SHP77 (cell line): ENCODE measurements at regions not wholly inside any gene's neighbourhood (a gene's known extent, or its start where the extent isn't known, plus 50 kb on each side); places are given as distances from the start of the nearest gene placed in this dataset.

ENCODE experiments used
- DNase-seq, 2 experiments: peaks; one replicate each; lab custom pipeline; 2025; lab: John Stamatoyannopoulos, UW

GRCh38 chr2:129751409-129751808 is 228.1 kb upstream of the RAB6C start:
- DNase-seq = no peak

GRCh38 chr2:129752176-129752575 is 227.3 kb upstream of the RAB6C start:
- DNase-seq = no peak

GRCh38 chr2:129752686-129753085 is 226.8 kb upstream of the RAB6C start:
- no peak for DNase-seq

- no peak for DNase-seq
These were observed 226.2 kb upstream of the RAB6C start for GRCh38 chr2:129753261-129753660.

GRCh38 chr2:129754421-129754820 is 225.0 kb upstream of the RAB6C start:
- no peak for DNase-seq

GRCh38 chr2:129754831-129755230 is 224.6 kb upstream of the RAB6C start:
- DNase-seq = no peak

GRCh38 chr2:129755786-129756185 is 223.7 kb upstream of the RAB6C start:
- DNase-seq = no peak

GRCh38 chr2:129756276-129756675 is 223.2 kb upstream of the RAB6C start:
- DNase-seq = no peak

GRCh38 chr2:129757366-129757914 is 222.0 kb upstream of the RAB6C start:
- no peak for DNase-seq

- no peak for DNase-seq
These were observed 221.3 kb upstream of the RAB6C start for GRCh38 chr2:129757915-129758783.

- DNase-seq = peak in 1 of 2 experiments; percentile 26
These were observed 220.5 kb upstream of the RAB6C start for GRCh38 chr2:129758784-129759471.

- DNase-seq = no peak
These were observed 219.9 kb upstream of the RAB6C start for GRCh38 chr2:129759472-129760010.

- DNase-seq = no peak
These were observed 218.8 kb upstream of the RAB6C start for GRCh38 chr2:129760669-129761068.

- no peak for DNase-seq
These were observed 217.9 kb upstream of the RAB6C start for GRCh38 chr2:129761569-129762021.

- DNase-seq = no peak
These were observed 216.9 kb upstream of the RAB6C start for GRCh38 chr2:129762386-129763189.

GRCh38 chr2:129763190-129763846 is 216.1 kb upstream of the RAB6C start:
- DNase-seq = no peak

GRCh38 chr2:129763966-129764365 is 215.5 kb upstream of the RAB6C start:
- DNase-seq = no peak

- DNase-seq = peak in 1 of 2 experiments; percentile 10
These were observed 214.8 kb upstream of the RAB6C start for GRCh38 chr2:129764376-129765325.

- no peak for DNase-seq
These were observed 214.2 kb upstream of the RAB6C start for GRCh38 chr2:129765326-129765677.
